Activated CD4-positive, alpha-beta memory T cell treated with anti-CD3 and anti-CD28 coated beads, Interleukin-2, amount 10 ng/mL, durations not matched to agents 7 days and 5 days (primary cell): ENCODE measurements at regions not wholly inside any gene's neighbourhood (a gene's known extent, or its start where the extent isn't known, plus 50 kb on each side); places are given as distances from the start of the nearest gene placed in this dataset.
"Not testable (repeated sequence)": the region's sequence is repeated elsewhere in the genome, so short reads cannot be mapped to it uniquely, and the experiment has no call there.

ENCODE experiments used
- CTCF ChIA-PET: fragments of 350-600 bp; sonication (Branson Sonifier 250); formaldehyde crosslinking; loops from one replicate; lab custom pipeline; 2021; ENCODE audit warnings: antibody characterized with exemption, inconsistent platforms; lab: Charles Lee
- POLR2A ChIA-PET: fragments of 350-600 bp; sonication (Branson Sonifier 250); formaldehyde crosslinking; loops from one replicate; lab custom pipeline; 2021; ENCODE audit warnings: antibody characterized with exemption; lab: Charles Lee
- DNase-seq: peaks from one replicate; pipeline ENCODE4 v3.0.0-alpha.2; 2020
- H3K27ac Mint-ChIP-seq: one replicate; pipeline ENCODE4 v1.8.0; 2021; ENCODE audit warnings: mild to moderate bottlenecking, mixed read lengths
- H3K27me3 Mint-ChIP-seq: one replicate; pipeline ENCODE4 v1.8.0; 2021; ENCODE audit warnings: mixed read lengths
- H3K36me3 Mint-ChIP-seq: one replicate; pipeline ENCODE4 v1.8.0; 2021; ENCODE audit warnings: low read depth, mixed read lengths
- H3K4me1 Mint-ChIP-seq: one replicate; pipeline ENCODE4 v1.8.0; 2021; ENCODE audit warnings: mixed read lengths
- H3K4me3 Mint-ChIP-seq: one replicate; pipeline ENCODE4 v1.8.0; 2021; ENCODE audit warnings: mild to moderate bottlenecking, mixed read lengths
- H3K9me3 Mint-ChIP-seq: one replicate; pipeline ENCODE4 v1.8.0; 2021; ENCODE audit warnings: mixed read lengths

GRCh38 chr10:123221418-123221817 lies 67.2 kb downstream of the BUB3 start:
- no peaks in the 10 kb centered on the region for H3K27me3 Mint-ChIP-seq
- H3K36me3 Mint-ChIP-seq: peaks cover 3% of the 10 kb centered on the region
- no peak for DNase-seq
- POLR2A ChIA-PET: no interaction called here
- no peak overlapping the region for H3K4me3 Mint-ChIP-seq
- H3K4me1 Mint-ChIP-seq: no peaks in the 10 kb centered on the region
- H3K9me3 Mint-ChIP-seq: peaks cover 5% of the 10 kb centered on the region
- H3K27ac Mint-ChIP-seq: no peak overlapping the region
- CTCF ChIA-PET: no interaction called here

DNA sequence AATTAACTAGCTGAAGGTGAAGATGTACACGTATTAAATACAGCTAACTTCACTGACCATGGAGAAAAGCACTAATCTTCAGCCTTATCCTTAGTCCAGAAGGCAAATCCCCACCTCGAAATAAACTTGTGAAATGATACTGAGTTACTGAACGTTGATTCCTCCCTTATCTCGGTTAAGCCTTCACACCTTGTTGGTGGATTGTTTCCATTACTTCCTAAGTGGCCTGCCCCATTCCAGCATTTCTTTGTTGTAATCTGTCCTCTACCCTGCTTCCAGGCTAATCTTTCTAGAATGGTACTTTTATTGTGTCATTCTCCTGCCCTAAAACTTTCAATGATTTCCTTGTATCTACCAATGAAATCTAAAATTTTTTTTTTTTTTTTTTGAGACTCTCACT lies 68.6 kb downstream of the BUB3 start:
- H3K27me3 Mint-ChIP-seq: no peaks in the 10 kb centered on the region
- peaks cover 3% of the 10 kb centered on the region for H3K36me3 Mint-ChIP-seq
- H3K27ac Mint-ChIP-seq: no peak overlapping the region
- H3K4me1 Mint-ChIP-seq: no peaks in the 10 kb centered on the region
- ChIA-PET POLR2A (no interaction called here), CTCF (no interaction called here)
- H3K4me3 Mint-ChIP-seq: no peak overlapping the region
- no peak for DNase-seq
- no peaks in the 10 kb centered on the region for H3K9me3 Mint-ChIP-seq

GRCh38 chr10:123227706-123228105 lies 73.5 kb downstream of the BUB3 start:
- POLR2A ChIA-PET: no interaction called here
- H3K9me3 Mint-ChIP-seq: peaks cover 3% of the 10 kb centered on the region
- H3K36me3 Mint-ChIP-seq: peaks cover 11% of the 10 kb centered on the region
- no peaks in the 10 kb centered on the region for H3K27me3 Mint-ChIP-seq
- CTCF ChIA-PET: no interaction called here
- H3K4me1 Mint-ChIP-seq: no peaks in the 10 kb centered on the region
- H3K27ac Mint-ChIP-seq: no peak overlapping the region
- H3K4me3 Mint-ChIP-seq: no peak overlapping the region
- DNase-seq: no peak

DNA sequence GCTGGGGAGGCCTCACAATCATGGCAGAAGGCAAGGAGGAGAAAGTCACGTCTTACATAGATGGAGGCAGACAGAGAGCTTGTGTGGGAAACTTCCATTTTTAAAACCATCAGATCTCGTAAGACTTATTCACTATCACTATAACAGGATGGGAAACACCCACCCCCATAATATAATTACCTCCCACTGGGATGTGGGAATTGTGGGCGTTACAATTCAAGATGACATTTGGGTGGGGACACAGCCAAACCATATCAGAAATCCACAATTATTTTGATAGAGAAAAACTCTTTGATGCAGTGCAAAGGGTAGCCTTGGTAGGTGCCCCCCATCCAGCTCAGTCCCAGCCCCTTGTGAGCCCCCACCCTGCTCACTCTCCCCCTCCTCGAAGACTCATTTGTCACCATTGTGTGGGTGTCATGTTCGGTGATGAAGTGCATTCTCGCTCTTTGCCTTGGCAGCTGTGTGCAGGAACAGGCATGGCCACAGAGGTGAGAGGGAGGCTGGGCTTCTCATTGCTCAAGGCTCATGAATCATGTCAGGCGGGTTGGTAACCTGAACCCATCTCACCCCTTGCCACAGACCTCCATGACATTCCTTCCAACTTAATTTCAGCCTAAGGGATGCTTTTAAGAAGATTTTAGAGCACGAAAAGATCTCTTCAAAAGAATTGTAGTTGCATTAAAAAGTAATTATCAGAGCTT lies 75.9 kb downstream of the BUB3 start:
- Mint-ChIP-seq H3K9me3 (peaks cover 4% of the 10 kb centered on the region), H3K4me1 (no peaks in the 10 kb centered on the region), H3K27me3 (no peaks in the 10 kb centered on the region), H3K36me3 (peaks cover 13% of the 10 kb centered on the region), H3K4me3 (no peak overlapping the region), H3K27ac (no peak overlapping the region)
- ChIA-PET CTCF (interaction anchor here (0.6 kb wide), 1 partner anchor 22 kb away, joined by 3 read pairs; no protein-coding TSS in a partner anchor), POLR2A (no interaction called here)
- DNase-seq: no peak

GRCh38 chr10:123232879-123233278 lies 78.7 kb downstream of the BUB3 start:
- POLR2A ChIA-PET, DNase-seq, H3K27ac Mint-ChIP-seq, H3K4me1 Mint-ChIP-seq, H3K4me3 Mint-ChIP-seq, CTCF ChIA-PET, H3K27me3 Mint-ChIP-seq: not testable (repeated sequence)
- H3K9me3 Mint-ChIP-seq: peaks cover 11% of the 10 kb centered on the region
- H3K36me3 Mint-ChIP-seq: peaks cover 20% of the 10 kb centered on the region

DNA sequence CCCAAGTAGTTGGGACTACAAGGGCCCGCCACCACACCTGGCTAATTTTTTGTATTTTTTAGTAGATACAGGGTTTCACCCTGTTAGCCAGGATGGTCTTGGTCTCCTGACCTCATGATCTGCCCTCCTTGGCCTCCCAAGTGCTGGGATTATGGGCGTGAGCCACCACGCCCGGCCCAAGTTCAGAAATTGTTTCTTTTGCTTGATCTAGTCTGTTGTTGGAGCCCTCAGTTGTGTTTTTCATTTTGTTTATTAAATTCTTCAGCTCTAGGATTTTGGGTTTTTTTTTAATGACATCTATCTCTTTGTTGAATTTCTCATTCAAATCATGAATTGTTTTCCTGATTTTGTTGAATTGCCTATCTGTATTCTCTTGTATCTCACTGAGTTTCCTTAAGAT lies 80.8 kb downstream of the BUB3 start:
- DNase-seq, POLR2A ChIA-PET, H3K4me3 Mint-ChIP-seq, H3K27ac Mint-ChIP-seq, CTCF ChIA-PET, H3K4me1 Mint-ChIP-seq, H3K27me3 Mint-ChIP-seq: not testable (repeated sequence)
- Mint-ChIP-seq H3K9me3 (peaks cover 11% of the 10 kb centered on the region), H3K36me3 (peaks cover 18% of the 10 kb centered on the region)

DNA sequence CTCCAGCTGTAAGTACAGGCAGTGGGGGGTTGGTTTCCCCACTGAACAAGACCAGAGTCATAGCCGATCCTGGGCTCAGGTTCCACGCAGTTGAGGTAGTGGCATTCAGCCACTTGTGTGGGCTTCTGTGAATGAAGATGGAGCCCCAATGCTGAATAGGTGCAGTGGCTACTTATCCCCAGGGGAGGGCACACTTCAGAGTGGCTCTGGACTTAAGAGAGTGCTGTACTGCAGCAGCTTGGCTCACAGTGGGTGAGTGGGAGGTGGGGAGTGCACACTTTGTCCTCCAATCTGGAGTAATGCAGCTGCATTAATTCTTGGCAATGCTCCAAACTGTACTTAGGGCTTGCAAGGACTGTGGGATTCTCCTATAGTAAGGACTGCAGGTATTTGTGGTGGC lies 81.9 kb downstream of the BUB3 start:
- CTCF ChIA-PET: no interaction called here
- no peak for DNase-seq
- H3K9me3 Mint-ChIP-seq: peaks cover 11% of the 10 kb centered on the region
- H3K27ac Mint-ChIP-seq: no peak overlapping the region
- no peaks in the 10 kb centered on the region for H3K27me3 Mint-ChIP-seq
- peaks cover 12% of the 10 kb centered on the region for H3K36me3 Mint-ChIP-seq
- POLR2A ChIA-PET: interaction anchor here (0.7 kb wide), 1 partner anchor 16 kb away, joined by 3 read pairs; no protein-coding TSS in a partner anchor
- no peak overlapping the region for H3K4me3 Mint-ChIP-seq
- peaks cover 8% of the 10 kb centered on the region for H3K4me1 Mint-ChIP-seq

DNA sequence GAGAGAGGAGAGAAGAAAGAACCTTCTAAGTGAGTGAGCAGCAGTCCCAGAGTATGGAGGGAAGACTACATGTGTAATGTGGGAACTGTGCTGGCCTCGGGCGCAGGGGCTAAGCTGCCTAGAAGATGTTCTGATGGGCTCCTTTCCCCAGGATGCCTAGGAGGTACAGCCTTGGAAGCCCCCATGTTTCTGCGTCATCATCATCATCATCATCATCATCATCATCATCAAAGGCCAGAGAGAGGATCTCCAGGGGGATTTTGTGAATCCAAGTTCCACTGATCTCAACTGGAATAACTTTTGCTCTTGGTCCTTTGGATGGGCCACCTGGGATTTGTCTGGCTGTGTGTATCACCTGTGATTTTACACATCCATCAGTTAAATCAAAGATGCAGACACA lies 86.0 kb downstream of the BUB3 start:
- ChIA-PET POLR2A (no interaction called here), CTCF (no interaction called here)
- H3K4me3 Mint-ChIP-seq: no peak overlapping the region
- peaks cover 26% of the 10 kb centered on the region for H3K4me1 Mint-ChIP-seq
- H3K9me3 Mint-ChIP-seq: peaks cover 5% of the 10 kb centered on the region
- H3K27me3 Mint-ChIP-seq: no peaks in the 10 kb centered on the region
- no peak overlapping the region for H3K27ac Mint-ChIP-seq
- peaks cover 6% of the 10 kb centered on the region for H3K36me3 Mint-ChIP-seq
- DNase-seq: no peak

GRCh38 chr10:123240776-123241175 lies 86.6 kb downstream of the BUB3 start:
- peaks cover 26% of the 10 kb centered on the region for H3K4me1 Mint-ChIP-seq
- ChIA-PET POLR2A (interaction anchor here (0.9 to 2.1 kb wide), 3 partner anchors 80 to 232 kb away, joined by 3 to 15 read pairs (median 3); partner anchors contain the start of genes ACADSB, BUB3 and IKZF5), CTCF (no interaction called here)
- DNase-seq: no peak
- H3K27me3 Mint-ChIP-seq: no peaks in the 10 kb centered on the region
- H3K4me3 Mint-ChIP-seq: no peak overlapping the region
- H3K27ac Mint-ChIP-seq: no peak overlapping the region
- H3K36me3 Mint-ChIP-seq: peaks cover under 1% of the 10 kb centered on the region
- H3K9me3 Mint-ChIP-seq: no peaks in the 10 kb centered on the region

- ChIA-PET CTCF (no interaction called here), POLR2A (interaction anchor here (0.9 to 2.1 kb wide), 3 partner anchors 81 to 233 kb away, joined by 3 to 15 read pairs (median 3); partner anchors contain the start of genes ACADSB, BUB3 and IKZF5)
- Mint-ChIP-seq H3K4me1 (peaks cover 26% of the 10 kb centered on the region), H3K36me3 (no peaks in the 10 kb centered on the region), H3K4me3 (no peak overlapping the region), H3K27me3 (no peaks in the 10 kb centered on the region), H3K27ac (peak overlapping the region; percentile 93), H3K9me3 (no peaks in the 10 kb centered on the region)
- DNase-seq: peak; percentile 49
These were observed 87.4 kb downstream of the BUB3 start for GRCh38 chr10:123241391-123242141.

- no peak for DNase-seq
- H3K36me3 Mint-ChIP-seq: no peaks in the 10 kb centered on the region
- ChIA-PET CTCF (no interaction called here), POLR2A (no interaction called here)
- no peaks in the 10 kb centered on the region for H3K9me3 Mint-ChIP-seq
- peaks cover 26% of the 10 kb centered on the region for H3K4me1 Mint-ChIP-seq
- no peak overlapping the region for H3K4me3 Mint-ChIP-seq
- no peaks in the 10 kb centered on the region for H3K27me3 Mint-ChIP-seq
- no peak overlapping the region for H3K27ac Mint-ChIP-seq
These were observed 90.5 kb downstream of the BUB3 start for GRCh38 chr10:123244747-123245146.

DNA sequence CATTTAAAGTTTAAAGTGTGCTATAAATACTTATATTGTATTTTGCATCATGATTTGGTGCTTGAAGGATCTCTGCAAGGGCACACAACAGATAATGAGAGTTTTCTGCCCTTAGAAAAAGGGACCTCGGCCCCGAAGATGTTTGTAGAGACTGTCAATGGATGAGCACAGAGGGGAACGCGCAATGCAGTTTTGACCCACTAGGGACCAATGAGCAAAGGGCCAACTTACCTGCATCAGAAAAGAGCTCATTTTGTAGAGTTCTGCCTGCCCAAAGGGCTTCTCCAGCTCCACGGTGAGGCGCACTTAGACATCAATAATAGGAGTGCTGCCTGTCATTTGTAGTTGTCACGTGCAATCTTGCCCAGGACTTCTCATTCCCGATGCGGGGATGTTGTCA lies 91.1 kb downstream of the BUB3 start:
- Mint-ChIP-seq H3K27me3 (no peaks in the 10 kb centered on the region), H3K9me3 (no peaks in the 10 kb centered on the region), H3K27ac (no peak overlapping the region), H3K36me3 (no peaks in the 10 kb centered on the region), H3K4me1 (peaks cover 23% of the 10 kb centered on the region), H3K4me3 (no peak overlapping the region)
- DNase-seq: no peak
- CTCF ChIA-PET: no interaction called here
- POLR2A ChIA-PET: no interaction called here

- CTCF ChIA-PET: no interaction called here
- no peaks in the 10 kb centered on the region for H3K36me3 Mint-ChIP-seq
- POLR2A ChIA-PET: interaction anchor here (1.1 kb wide), 1 partner anchor 85 kb away, joined by 3 read pairs; no protein-coding TSS in a partner anchor
- H3K27ac Mint-ChIP-seq: no peak overlapping the region
- H3K4me1 Mint-ChIP-seq: no peaks in the 10 kb centered on the region
- H3K4me3 Mint-ChIP-seq: no peak overlapping the region
- no peak for DNase-seq
- H3K27me3 Mint-ChIP-seq: no peaks in the 10 kb centered on the region
- no peaks in the 10 kb centered on the region for H3K9me3 Mint-ChIP-seq
These were observed 95.7 kb downstream of the BUB3 start for GRCh38 chr10:123249894-123250293.
